Retinal pigment epithelial cell (primary cell): ENCODE measurements at regions not wholly inside any gene's neighbourhood (a gene's known extent, or its start where the extent isn't known, plus 50 kb on each side); places are given as distances from the start of the nearest gene placed in this dataset.

Experiments
- DNase-seq: peaks from one replicate; pipeline ENCODE4 v3.0.0-alpha.2; 2010; ENCODE audit warnings: low read depth
- H3K4me3 ChIP-seq: 2 replicates; pipeline ENCODE4 v1.5.1; 2011; ENCODE audit warnings: mild to moderate bottlenecking, low read length, control low read depth, moderate library complexity
- CTCF ChIP-seq: conservative IDR thresholded peaks from 2 replicates; pipeline ENCODE4 v1.5.1; 2011; ENCODE audit warnings: low read depth, low read length, control low read depth, inconsistent platforms

GRCh38 chr10:84763965-84764364 is 435.6 kb downstream of the CCSER2 start:
- H3K4me3 ChIP-seq, result no peak overlapping the region
- TF ChIP-seq CTCF, result no peak
- no peak for DNase-seq

GRCh38 chr10:84765086-84765485 is 436.7 kb downstream of the CCSER2 start:
- TF ChIP-seq CTCF, result no peak
- no peak for DNase-seq
- no peak overlapping the region for H3K4me3 ChIP-seq

GRCh38 chr10:84765656-84766055 is 437.3 kb downstream of the CCSER2 start:
- H3K4me3 ChIP-seq, result no peak overlapping the region
- no peak for TF ChIP-seq CTCF
- DNase-seq, result no peak

GRCh38 chr10:84766923-84767322 is 438.5 kb downstream of the CCSER2 start:
- TF ChIP-seq CTCF, result no peak
- H3K4me3 ChIP-seq, result no peak overlapping the region
- no peak for DNase-seq

- H3K4me3 ChIP-seq, result no peak overlapping the region
- DNase-seq, result no peak
- no peak for TF ChIP-seq CTCF
These were observed 439.7 kb downstream of the CCSER2 start for GRCh38 chr10:84768132-84768531.

GRCh38 chr10:84770824-84771223 is 442.4 kb downstream of the CCSER2 start:
- DNase-seq, result no peak
- no peak for TF ChIP-seq CTCF
- no peak overlapping the region for H3K4me3 ChIP-seq

GRCh38 chr10:84783386-84783785 is 455.0 kb downstream of the CCSER2 start:
- peak; percentile 74 for TF ChIP-seq CTCF
- peak; percentile 7 for DNase-seq
- H3K4me3 ChIP-seq, result no peak overlapping the region
